Suppressor macrophage (primary cell): ENCODE measurements at regions not wholly inside any gene's neighbourhood (a gene's known extent, or its start where the extent isn't known, plus 50 kb on each side); places are given as distances from the start of the nearest gene placed in this dataset.
A peak's percentile ranks its signal among the peaks of the same experiment; 100 is the strongest.

Experiments
- DNase-seq, 4 experiments: peaks; one replicate each; pipeline ENCODE4 v3.0.0-alpha.2; 2020 to 2022

DNA sequence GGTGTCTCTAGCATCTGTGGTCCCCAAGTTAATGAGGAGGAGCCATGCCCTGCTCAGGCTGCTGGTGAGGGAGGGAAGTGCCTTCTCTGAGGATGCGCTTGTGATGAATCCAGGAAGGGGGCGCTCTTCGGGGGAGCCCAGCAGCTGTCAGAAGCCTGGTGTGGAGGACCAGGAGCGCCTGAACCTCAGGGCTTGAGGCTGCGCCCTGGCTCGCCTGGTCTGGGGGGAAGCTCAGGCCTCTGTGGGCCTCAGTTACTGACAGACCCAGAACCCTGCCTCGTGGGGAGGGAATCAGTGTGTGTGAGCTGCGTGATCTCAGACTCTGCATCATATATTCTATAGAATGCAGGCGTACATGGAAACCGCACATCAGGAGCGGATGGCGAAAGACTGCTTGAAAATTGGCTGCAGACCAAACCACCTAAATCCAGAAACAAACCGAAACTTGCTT is 126.1 kb downstream of the SEC14L1 start:
- DNase-seq: peak; percentile 61 to 74 (median 68)

DNA sequence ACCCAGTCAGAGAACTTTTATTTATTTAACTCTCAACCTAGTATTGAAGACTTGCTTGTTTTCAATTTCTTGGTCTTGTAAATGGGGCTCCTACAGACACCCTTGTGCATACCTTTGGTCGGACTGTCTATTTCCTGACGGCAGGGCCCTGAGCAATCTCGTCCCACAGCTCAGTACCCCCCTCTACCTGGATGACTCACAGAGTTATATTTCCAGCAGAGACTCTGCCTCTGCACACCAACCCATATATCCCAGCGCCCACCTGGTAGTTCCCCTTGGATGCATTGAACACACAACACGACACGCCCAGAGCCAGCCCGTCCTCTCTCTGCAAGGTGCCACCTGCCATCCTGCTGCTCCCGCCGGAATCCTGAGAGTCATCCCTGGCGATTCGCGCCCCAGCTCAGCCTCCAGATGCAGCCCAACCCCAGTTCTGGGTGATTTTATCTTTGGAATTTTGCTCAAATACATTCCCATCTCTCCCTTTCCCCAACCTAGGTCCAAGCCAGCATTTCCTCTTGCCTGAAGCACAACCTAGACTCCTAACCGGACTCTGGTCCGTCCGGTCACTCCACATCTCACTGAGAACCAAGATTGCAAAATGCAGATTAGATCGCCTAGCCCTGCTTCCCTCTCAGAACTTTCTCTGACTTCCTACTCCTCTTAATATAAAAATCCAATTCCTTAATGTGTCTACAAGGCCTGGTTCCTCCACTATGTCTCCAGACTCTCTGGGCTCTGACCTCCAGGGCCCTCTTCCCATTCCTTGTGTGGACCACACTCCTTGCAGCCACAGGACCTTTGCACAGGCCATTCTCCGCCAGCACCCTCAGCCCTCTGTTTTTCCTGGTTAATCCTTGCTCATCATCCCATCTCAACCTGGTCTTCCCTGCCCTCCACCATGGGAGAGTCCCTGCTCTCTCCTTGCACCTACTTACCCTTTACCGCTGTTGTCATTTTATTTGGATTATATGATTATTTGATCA is 129.2 kb downstream of the SEC14L1 start:
- peak in 1 of 4 experiments; percentile 33 for DNase-seq

DNA sequence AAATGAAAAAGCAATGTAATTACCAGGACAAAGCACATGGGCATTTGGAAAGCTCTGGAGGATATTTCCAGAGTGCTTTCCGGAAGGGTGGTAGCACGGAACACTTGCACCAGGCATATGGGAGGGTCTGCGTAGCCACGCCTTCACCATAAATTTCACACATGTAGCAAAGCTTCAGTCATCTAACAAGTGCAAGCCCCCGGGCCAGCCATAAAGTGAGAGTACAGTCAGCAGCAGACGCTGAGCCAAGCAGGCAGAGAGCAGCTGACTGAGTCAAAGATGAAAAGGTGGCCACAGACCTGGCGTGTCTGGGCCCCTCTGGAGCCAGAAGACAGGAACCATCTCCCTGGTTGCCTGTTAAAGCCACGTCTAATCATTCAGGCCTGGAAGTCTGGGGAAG is 130.6 kb downstream of the SEC14L1 start:
- DNase-seq: no peak

DNA sequence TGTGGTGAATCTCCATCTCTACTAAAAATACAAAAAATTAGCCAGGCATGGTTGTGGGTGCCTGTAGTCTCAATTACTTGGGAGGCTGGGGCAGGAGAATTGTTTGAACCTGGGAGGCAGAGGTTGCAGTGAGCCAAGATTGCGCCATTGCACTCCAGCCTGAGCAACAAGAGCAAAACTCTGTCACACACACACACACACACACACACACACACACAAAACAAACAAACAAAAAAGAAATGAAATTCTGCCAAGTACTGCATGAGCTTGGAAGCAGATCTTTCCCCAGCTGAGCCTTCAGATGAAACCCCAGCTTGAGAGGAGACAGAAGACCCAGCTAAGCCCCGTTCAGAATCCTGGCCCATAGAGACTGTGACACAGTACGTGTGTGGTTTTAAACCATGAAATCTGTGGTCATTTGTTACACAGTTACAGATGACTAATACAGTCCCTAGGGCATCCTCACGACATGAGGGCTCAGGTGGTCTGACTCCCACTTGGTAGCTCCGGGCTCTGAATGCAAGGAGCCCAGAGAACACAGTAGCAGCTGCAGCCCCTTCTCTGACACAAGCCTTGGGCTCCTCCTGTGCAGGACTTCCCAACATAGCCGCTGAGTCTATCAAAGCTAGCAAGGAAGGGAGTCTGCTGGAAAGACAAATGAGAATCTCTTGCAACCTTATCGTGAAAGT is 132.8 kb downstream of the SEC14L1 start:
- DNase-seq: peak in 3 of 4 experiments; percentile 44 to 64 (median 63)

DNA sequence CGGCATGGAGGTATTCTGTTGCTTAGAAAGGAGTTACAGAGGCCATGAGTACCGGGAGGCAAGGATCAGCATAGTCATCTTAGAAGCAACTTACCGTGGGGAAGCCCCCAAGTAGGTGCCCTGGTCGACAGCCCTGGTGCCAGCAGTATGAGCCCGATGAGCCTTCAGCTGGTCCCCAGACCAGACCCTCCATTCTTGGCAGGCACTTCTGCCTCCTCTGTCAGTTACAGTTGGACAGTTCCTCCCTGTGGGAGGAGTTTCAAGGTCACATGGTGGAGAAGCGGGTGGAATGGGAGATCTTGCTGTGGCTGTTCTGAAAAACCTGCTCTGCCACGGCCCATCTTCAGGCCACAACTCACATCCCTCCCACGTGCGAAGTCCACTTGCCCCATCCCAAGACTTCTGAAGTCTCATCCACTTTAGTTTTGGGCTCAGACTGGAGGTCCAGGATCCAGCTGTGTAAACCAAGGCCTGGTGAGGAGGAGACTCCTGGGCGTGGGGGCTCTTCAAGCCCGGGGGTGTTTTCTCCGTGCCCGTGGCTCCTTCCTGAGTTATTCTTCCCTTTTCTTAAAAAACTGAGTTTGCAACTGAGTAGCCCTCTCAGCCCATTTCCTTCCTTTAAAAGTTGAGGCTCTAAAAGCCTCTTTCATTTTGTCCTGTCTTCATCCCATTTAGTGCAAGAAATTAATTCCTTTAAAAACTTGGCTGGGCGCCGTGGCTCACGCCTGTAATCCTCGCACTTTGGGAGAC is 133.5 kb downstream of the SEC14L1 start:
- DNase-seq: peak; percentile 40 to 70 (median 60)

DNA sequence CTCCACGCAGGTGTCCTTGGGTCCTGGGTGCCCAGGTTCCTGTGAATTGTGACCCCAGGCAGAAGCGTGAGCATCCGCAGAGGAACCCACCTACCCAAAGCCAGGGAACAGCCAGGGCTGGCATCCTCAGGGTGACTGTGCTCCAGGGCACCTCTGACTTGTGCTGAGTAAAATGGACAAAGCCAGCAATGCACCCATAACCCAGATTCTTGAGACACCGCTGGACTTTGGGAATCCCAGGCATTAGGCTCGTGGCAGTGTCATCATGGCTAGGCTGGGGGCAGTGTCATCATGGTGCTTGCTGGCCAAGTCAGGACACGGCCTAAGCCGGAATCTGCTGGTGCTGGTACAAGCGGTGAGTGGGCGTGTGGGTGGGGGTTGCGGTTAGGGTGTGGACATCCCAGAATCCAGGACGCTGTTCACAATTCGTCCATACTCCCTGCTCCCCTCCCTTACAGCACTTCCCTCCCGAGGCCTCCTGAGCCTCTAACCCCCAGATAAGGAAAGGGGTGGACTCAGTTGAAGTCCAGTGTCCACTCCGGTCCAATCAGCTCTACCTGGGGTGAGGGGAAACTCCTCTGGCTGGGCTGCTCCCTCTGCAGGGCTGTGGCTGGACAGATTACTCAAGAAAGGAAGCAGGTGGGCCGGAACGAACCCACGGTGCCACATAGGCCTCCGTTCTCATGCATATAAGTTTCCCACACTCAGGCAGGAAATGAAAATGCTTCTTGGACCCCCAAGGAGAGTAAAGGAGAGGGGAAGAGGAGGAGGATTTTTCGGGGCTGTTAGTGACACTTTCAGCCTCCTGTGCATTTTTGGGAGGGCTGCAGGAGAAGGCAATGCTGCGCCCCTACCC is 138.9 kb downstream of the SEC14L1 start:
- DNase-seq: peak; percentile 89 to 95 (median 93)

DNA sequence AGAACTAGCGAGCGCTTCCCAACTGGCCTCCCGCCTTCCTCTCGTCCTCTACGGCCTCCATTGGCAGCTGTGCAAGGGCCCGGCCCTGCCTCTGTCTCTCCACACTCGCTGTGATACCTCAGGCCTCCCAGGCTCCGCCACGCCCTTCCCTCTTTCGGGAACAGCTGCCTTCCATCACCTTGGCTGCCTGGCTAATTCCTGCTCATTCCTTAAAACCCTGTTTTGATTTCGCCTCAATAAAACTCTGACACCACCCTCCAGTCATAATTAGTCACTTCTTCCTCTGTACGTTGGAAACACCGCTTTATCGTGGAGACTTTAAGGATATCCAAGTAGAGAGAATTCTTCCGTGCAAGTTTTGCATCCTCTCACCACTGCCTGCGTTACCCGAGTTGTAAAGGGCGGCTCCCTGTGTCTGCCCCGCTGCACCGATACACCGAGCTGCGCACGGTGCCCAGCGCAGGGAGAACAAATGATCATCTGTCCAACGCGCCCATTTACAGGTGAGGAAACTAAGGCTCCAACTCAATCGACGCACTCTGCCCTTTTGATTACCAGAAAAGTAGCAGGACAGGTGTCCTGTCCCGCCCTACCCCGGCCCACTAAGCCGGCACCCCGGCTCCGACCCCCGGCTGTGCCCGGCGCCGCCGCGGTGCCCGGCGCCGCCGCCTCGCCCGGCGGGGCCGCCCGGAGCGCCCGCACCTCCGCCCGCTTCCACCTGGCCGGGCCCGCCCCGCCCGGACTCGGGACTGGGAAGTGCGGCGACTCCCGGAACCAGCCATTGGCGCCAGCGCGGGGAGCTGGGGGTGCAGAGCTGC is 139.7 kb downstream of the SEC14L1 start:
- peak; percentile 27 to 66 (median 45) for DNase-seq

DNA sequence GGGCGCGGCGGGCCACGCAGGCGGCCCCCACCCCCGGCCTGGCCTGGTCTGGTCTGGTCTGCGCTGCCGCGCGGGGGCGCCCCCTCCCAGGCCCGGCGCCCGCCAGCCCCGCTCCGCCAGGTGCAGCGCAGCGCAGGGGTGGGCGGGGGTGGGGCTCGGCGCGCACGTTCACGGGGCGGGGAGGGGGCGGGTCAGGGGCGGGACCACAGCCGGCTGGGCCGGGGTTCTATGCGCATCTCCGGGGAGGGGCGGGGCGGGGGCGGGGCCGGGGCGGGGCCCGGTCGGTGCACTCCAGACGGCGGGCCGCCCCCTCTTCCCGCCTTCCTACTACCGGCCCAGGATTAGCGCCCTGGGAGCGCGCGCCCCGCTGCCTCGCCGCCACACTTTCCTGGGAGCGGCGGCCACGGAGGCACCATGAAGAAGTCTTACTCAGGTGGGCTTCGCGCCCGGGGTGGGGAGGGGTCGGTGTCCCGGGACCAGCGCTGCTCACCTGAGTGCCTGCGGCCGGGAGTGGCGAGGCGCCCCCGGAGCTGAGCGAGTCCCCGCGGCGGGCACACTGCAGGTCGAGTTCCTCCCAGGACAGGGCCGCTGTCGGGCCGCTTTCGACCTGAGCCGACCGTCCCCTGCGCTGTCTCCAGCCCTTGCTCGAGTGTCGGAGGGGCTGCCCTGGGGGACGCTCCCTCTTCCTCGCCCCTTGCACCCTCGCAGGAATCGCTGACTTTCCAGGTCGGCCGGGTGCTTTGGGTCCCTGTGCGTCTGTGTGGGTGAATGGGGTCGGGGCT is 140.5 kb downstream of the SEC14L1 start:
- peak in 3 of 4 experiments; percentile 67 to 86 (median 76) for DNase-seq

DNA sequence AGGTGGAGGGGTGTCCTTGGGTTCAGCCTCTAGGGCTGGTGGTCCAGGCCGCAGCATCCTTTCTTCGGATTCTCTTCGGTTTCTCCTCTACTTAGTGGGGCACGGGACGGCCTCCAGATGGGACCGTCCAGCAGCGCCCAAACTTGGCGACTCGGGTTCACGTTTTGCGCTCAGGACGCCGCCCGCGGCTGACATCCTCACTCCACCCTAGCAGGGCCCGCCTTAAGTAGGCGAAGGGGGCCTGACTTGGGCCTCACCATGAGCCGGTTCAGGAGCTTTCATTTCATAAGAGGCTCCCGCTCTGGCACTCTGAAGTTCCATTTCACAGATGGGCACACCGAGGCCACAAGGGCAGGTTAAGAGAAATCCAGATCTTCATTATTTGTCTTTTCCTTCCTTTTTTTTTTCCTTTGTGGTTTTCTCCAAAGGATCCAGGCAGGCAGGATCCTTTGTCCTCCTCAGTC is 141.2 kb downstream of the SEC14L1 start:
- DNase-seq: peak in 3 of 4 experiments; percentile 34 to 58 (median 47)

DNA sequence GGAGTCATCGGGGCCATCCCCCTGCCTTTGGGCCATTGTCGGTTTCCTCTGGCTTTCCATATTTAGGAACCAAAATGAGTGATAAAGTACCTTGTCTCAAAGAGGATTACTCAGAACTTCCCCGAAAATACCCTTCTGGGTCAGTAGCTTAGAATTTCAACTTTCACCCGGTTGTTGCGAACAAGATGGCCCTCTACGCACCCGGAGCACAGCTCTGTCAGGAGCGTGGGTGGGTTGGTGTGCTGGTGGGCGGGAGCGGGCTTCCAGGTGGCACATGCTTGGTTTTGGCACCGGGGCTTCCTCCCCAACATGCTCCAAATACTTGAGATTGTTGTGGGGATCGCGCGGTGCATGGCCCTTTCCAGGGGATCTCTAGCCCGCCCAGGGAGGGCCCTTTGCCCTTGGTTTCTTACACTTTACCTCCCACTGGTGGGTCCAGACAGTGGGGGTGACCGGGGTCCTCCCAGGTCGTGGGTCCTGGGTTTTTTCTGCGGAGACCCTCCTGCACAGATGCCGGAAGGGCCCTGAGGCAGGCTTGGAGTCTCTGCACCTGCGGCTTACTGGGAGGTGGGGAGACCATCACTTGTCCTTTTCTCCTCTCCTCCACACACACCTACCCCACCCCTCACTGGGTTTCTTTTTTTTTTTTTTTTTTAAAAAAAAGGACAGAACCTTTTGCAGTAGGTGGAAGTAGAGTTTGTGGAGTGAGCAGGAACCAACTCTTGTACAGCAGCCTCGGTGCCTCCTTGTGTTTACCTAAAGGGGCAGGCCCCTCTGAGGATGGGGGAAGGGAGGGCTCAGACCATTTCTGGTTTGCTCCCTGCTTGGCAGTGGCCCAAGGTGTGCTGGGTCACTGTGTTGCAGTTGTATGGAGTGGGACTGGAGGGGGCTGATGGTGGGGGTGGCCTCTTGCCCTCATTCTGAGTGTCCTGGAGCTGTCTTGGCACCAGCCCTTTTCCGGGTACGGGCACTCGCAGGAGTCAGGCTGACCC is 142.1 kb downstream of the SEC14L1 start:
- peak; percentile 41 to 77 (median 64) for DNase-seq

DNA sequence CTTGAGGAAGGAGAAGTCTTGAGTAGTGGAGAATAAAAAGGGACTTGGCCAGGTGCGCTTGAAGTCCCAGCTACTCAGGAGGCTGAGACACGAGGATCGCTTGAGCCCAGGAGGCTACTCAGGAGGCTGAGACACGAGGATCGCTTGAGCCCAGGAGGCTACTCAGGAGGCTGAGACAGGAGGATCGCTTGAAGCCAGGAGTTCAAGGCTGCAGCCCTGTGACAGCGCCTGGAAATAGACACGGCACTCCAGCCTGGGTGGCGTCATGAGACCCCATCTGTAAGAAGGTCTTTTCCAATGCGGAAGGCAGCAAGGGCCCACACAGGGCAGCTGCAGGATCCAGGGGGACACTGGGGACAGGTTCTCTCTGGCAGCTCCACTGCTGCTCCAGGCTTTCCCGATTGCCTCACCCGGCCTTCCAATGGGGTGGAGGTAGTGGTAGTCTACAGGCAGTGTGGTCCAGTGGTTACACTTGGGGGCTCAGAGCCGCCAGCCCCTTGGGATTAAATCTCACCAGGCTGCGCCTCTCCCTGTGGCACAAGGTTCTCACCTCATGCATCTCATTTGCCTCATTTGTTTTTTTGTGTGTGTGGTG is 143.4 kb downstream of the SEC14L1 start:
- DNase-seq: no peak

DNA sequence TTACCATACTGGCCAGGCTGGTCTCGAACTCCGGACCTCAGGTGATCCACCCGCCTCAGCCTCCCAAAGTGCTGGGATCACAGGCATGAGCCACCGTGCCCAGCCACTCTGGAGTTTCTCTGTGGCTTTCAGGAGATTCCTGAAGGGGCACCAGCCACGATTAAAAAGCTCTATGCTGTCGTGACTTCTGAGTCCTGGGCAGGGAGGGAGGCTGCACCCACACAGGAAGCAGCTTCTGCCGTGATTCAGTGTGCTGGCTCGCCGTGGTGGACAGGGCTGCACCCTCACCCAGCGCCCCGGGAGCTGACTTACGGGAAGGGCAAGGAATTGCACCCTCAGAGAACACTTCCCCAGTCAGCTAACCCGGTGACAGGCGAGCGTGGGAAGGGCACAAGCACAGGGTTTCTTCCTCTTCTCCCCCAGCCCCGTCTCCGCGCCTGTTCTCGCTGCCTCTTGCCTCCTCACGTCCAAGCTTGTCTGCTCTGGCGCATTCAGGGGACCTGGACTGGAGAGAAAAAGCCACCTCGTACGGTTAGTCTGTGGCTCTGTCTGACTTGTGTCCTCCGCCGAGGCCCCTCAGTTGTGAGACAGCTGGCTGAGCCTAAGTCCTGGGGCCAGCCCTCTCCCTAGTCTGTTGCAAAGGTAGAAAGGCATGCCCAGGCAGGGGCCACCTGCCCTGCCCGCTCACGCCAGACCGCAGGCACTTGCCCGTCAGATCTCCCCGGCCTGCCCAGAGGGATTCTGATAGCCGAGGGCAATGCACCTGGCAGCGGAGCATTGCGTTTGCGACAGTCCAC is 145.0 kb downstream of the SEC14L1 start:
- DNase-seq: peak; percentile 97 to 99 (median 98)

DNA sequence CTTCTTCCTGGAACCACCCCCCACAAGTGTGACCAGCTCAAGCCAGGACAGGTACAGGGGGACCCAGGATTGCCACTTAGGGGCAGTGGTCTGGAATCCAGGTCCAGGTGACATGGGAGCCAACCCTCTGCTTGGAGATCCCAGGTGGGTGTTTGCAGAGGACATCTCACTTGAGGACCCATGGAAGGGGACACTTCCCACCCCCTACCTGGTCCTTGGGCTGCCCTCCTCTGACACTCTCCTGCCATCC is 145.5 kb downstream of the SEC14L1 start:
- no peak for DNase-seq

DNA sequence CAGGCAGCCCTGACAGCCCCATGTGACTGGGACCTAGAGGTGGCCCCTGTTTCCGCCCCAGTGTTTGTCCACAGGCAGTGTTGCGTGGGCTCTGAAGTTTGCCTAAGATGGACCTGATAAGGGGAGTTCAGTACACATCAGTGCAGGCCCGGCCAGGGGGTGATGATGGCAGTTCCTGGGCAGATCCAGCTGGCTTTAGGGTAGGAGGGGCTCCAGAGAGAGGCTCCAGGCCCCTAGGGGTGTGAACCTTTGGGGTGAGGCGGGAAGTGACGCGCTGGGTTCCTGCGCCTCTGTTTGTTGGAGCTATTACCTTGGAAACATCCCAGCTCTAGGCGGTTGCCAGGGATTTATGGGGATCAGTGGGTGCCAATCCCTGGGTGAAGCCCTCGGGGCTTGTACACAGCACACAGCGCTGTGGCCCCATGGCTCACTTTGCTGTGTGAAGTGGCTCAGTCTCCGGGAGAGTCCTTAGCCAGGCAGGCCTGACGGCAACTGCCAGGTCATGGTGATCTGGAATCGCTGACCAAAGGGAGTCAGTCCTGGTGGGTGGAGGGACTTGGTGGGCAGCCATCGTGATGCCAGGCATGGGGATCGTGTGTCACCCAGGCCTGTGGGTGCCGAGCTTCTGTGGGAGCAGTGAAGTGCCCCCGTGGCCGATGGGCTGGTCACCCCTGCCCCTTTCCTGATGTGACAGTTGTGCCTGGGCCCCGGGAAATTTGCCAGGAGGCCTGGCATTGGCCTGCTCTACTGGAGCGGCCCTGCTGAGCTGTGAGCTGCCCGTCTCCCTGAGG is 146.1 kb downstream of the SEC14L1 start:
- DNase-seq: peak; percentile 73 to 87 (median 80)

DNA sequence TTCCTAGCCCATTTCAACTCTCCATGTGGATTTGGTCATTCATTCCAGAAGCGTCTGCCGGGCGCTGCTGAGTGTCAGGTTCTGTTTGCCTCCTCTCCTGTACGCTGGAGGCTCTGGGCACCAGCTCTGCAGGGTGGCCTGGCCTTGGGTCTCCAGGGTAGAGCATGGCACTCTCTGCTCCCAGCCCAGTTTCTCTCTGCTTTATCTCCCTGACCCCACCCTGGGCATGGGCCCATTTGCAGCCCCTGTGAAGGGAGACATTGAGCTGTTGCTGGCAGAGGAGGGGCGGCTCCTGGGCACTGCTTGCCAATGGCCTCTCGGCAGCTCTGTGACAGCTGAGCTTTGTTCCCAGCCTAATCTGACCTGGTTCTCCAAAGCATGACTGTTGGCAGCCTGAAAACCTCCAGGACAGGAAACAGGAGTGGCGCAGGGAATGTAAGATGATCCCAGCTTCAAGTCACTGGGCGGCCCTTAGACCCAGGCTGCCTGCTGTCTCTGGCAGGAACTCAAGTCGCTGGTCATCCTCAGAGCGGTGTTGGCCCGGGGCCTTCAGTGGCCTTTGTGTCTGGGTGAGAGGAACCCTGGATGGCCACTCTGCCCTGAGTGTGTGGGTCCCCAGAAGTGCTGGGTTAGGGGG is 146.8 kb downstream of the SEC14L1 start:
- DNase-seq: no peak

DNA sequence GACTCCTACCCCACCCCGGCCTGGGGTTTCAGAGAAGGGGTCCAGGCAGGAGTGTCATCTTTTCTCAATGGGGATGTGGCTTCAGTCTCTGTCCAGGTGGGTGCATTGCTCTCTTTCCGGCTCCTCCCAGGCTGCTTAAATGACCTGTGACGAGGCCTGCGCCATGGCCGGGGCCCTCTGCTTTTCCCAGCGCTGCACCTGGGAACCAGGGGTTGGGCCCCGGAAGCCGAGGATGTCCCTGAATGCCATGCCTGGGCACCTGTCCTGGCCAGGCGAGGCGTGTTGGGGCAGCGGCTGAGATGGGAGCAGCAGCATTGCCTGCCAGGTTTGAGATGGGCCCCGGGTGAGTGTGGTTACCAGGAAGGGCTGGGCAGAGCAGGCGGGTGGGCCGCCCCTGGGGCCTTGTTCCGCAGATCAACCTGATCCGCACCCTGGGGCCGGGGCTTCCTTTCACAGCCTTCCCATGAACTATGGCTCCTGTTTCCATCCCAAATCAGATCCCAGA is 147.4 kb downstream of the SEC14L1 start:
- DNase-seq: no peak
